Gastroesophageal sphincter (tissue), 3 donors: ENCODE measurements at regions not wholly inside any gene's neighbourhood (a gene's known extent, or its start where the extent isn't known, plus 50 kb on each side); places are given as distances from the start of the nearest gene placed in this dataset.

Experiments used
- POLR2AphosphoS5 ChIP-seq: sonication (generic); formaldehyde crosslinking; IDR thresholded peaks from one replicate; pipeline ENCODE4 v1.6.1; 2017; ENCODE audit warnings: antibody characterized with exemption
- TF ChIP-seq, protein P1 (sequence below), 4 experiments: fragments of 200-600 bp in 2 of 4; fragments of 450-650 bp in 2 of 4; sonication (generic) in 1 of 4; IDR thresholded peaks; one replicate each; pipeline ENCODE4 v1.5.1; 2017 to 2019; ENCODE audit warnings: antibody characterized with exemption in 4 of 4, mild to moderate bottlenecking in 2 of 4, moderate library complexity in 2 of 4

DNA sequence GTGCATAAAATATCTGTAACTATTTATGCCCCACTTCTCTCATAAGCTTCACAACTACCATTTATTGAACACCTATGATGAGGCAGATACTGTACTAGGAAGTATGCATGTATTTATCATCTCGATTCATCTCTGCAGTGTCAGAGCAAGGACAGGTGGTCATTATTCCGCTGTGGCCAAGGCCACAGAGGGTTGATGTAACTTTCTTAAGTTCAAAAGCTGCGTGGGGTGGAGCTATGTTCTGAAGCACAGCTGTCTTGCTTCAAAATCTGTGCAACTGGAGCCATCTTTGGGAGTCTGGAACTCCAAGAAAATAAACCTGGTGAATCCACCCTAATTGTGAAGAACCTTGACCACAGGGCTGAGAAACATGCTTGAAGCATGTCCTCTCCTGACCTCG is 60.2 kb upstream of the HMGXB4 start:
- TF ChIP-seq, protein P1, sequence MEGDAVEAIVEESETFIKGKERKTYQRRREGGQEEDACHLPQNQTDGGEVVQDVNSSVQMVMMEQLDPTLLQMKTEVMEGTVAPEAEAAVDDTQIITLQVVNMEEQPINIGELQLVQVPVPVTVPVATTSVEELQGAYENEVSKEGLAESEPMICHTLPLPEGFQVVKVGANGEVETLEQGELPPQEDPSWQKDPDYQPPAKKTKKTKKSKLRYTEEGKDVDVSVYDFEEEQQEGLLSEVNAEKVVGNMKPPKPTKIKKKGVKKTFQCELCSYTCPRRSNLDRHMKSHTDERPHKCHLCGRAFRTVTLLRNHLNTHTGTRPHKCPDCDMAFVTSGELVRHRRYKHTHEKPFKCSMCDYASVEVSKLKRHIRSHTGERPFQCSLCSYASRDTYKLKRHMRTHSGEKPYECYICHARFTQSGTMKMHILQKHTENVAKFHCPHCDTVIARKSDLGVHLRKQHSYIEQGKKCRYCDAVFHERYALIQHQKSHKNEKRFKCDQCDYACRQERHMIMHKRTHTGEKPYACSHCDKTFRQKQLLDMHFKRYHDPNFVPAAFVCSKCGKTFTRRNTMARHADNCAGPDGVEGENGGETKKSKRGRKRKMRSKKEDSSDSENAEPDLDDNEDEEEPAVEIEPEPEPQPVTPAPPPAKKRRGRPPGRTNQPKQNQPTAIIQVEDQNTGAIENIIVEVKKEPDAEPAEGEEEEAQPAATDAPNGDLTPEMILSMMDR (IDR thresholded peaks at IDR 0.05): no peak
- TF ChIP-seq POLR2AphosphoS5: no peak
